ENCODE measurements at regions not wholly inside any gene's neighbourhood (a gene's known extent, or its start where the extent isn't known, plus 50 kb on each side); places are given as distances from the start of the nearest gene placed in this dataset.
"Not testable (repeated sequence)": the region's sequence is repeated elsewhere in the genome, so short reads cannot be mapped to it uniquely, and the experiment has no call there.

GRCh38 chr1:56249234-56249633 is 330.1 kb downstream of the PLPP3 start:
- H3K27ac Mint-ChIP-seq = no peak overlapping the region
- no peak for TF ChIP-seq CTCF (IDR thresholded peaks at IDR 0.05)
- peaks cover 13% of the 10 kb centered on the region for H3K4me1 Mint-ChIP-seq
- peaks cover 6% of the 10 kb centered on the region for H3K9me3 Mint-ChIP-seq
- H3K27me3 Mint-ChIP-seq (ENCODE audit: low read depth, poor library complexity) = no peaks in the 10 kb centered on the region
- H3K36me3 Mint-ChIP-seq (ENCODE audit: low read depth) = peaks cover 4% of the 10 kb centered on the region
- DNase-seq = no peak
- H3K4me3 Mint-ChIP-seq = no peak overlapping the region

- H3K4me3 Mint-ChIP-seq = no peak overlapping the region
- DNase-seq = no peak
- peaks cover 10% of the 10 kb centered on the region for H3K4me1 Mint-ChIP-seq
- TF ChIP-seq CTCF (IDR thresholded peaks at IDR 0.05) = no peak
- H3K36me3 Mint-ChIP-seq (ENCODE audit: low read depth) = peaks cover 4% of the 10 kb centered on the region
- H3K9me3 Mint-ChIP-seq = peaks cover 14% of the 10 kb centered on the region
- H3K27ac Mint-ChIP-seq = no peak overlapping the region
- H3K27me3 Mint-ChIP-seq (ENCODE audit: low read depth, poor library complexity) = no peaks in the 10 kb centered on the region
Measured at GRCh38 chr1:56248138-56248537, 331.2 kb downstream of the PLPP3 start.

GRCh38 chr1:56246726-56247125 is 332.6 kb downstream of the PLPP3 start:
- H3K27ac Mint-ChIP-seq; H3K4me3 Mint-ChIP-seq; DNase-seq; H3K36me3 Mint-ChIP-seq (ENCODE audit: low read depth); H3K27me3 Mint-ChIP-seq (ENCODE audit: low read depth, poor library complexity): not testable (repeated sequence)
- Mint-ChIP-seq H3K4me1 (peaks cover 10% of the 10 kb centered on the region), H3K9me3 (peaks cover 27% of the 10 kb centered on the region)

GRCh38 chr1:56240400-56240799 is 339.0 kb downstream of the PLPP3 start:
- Mint-ChIP-seq H3K4me3 (no peak overlapping the region), H3K27me3 (ENCODE audit: low read depth, poor library complexity) (peaks cover 9% of the 10 kb centered on the region), H3K36me3 (ENCODE audit: low read depth) (peaks cover 19% of the 10 kb centered on the region), H3K27ac (no peak overlapping the region), H3K9me3 (peaks cover 45% of the 10 kb centered on the region), H3K4me1 (no peaks in the 10 kb centered on the region)
- no peak for DNase-seq
- TF ChIP-seq CTCF (IDR thresholded peaks at IDR 0.05) = no peak

GRCh38 chr1:56237491-56238064 is 341.8 kb downstream of the PLPP3 start:
- Mint-ChIP-seq H3K36me3 (ENCODE audit: low read depth) (peaks cover 11% of the 10 kb centered on the region), H3K9me3 (peaks cover 27% of the 10 kb centered on the region), H3K4me1 (no peaks in the 10 kb centered on the region), H3K27me3 (ENCODE audit: low read depth, poor library complexity) (peaks cover 9% of the 10 kb centered on the region), H3K27ac (no peak overlapping the region), H3K4me3 (no peak overlapping the region)
- DNase-seq = no peak
- no peak for TF ChIP-seq CTCF (IDR thresholded peaks at IDR 0.05)

GRCh38 chr1:56236688-56237087 is 342.7 kb downstream of the PLPP3 start:
- peaks cover 9% of the 10 kb centered on the region for H3K36me3 Mint-ChIP-seq (ENCODE audit: low read depth)
- no peak overlapping the region for H3K27ac Mint-ChIP-seq
- peaks cover 18% of the 10 kb centered on the region for H3K9me3 Mint-ChIP-seq
- no peak for TF ChIP-seq CTCF (IDR thresholded peaks at IDR 0.05)
- H3K27me3 Mint-ChIP-seq (ENCODE audit: low read depth, poor library complexity) = peaks cover 9% of the 10 kb centered on the region
- no peak for DNase-seq
- H3K4me1 Mint-ChIP-seq = no peaks in the 10 kb centered on the region
- no peak overlapping the region for H3K4me3 Mint-ChIP-seq

Measured in nephron progenitor cell (in vitro differentiated cells).